ENCODE measurements at regions not wholly inside any gene's neighbourhood (a gene's known extent, or its start where the extent isn't known, plus 50 kb on each side); places are given as distances from the start of the nearest gene placed in this dataset.

DNA sequence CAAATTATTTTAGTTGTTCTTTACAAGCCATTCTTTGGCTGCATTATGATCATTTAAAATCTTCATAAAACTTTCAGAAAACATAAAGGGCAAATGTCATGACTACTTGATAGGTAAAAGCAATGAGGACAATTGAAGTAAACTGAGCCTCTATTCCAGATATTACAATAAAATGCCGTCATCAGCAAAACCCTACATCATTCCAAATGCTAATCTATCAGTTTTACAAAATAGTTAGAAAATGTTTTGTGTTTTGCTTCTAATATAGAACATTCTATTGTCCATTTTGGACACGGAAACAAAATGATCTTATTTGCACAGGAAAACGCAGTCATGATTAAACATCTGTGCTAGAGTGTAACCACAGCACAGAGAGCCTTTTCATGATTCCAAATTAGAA, 1330.6 kb upstream of the ADGRL3 start:
- TF ChIP-seq, protein P1, sequence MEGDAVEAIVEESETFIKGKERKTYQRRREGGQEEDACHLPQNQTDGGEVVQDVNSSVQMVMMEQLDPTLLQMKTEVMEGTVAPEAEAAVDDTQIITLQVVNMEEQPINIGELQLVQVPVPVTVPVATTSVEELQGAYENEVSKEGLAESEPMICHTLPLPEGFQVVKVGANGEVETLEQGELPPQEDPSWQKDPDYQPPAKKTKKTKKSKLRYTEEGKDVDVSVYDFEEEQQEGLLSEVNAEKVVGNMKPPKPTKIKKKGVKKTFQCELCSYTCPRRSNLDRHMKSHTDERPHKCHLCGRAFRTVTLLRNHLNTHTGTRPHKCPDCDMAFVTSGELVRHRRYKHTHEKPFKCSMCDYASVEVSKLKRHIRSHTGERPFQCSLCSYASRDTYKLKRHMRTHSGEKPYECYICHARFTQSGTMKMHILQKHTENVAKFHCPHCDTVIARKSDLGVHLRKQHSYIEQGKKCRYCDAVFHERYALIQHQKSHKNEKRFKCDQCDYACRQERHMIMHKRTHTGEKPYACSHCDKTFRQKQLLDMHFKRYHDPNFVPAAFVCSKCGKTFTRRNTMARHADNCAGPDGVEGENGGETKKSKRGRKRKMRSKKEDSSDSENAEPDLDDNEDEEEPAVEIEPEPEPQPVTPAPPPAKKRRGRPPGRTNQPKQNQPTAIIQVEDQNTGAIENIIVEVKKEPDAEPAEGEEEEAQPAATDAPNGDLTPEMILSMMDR (conservative IDR thresholded peaks at IDR 0.05; ENCODE audit: low read depth, low read length), result no peak
- no peak for TF ChIP-seq EZH2 (IDR thresholded peaks at IDR 0.05; ENCODE audit: low read length, unreplicated experiment)
- no peak for TF ChIP-seq EZH2phosphoT487 (IDR thresholded peaks at IDR 0.05; ENCODE audit: borderline replicate concordance, low read length)

Measured in PC-3 (cell line).